GM12865 (cell line): ENCODE measurements at regions not wholly inside any gene's neighbourhood (a gene's known extent, or its start where the extent isn't known, plus 50 kb on each side); places are given as distances from the start of the nearest gene placed in this dataset.

ENCODE experiments used
- DNase-seq: peaks from one replicate; pipeline ENCODE4 v3.0.0; 2010; ENCODE audit warnings: low read depth
- H3K4me3 ChIP-seq: 2 replicates; pipeline ENCODE4 v1.5.1; 2011; ENCODE audit warnings: mild to moderate bottlenecking, low read depth, low read length, control low read depth
- CTCF ChIP-seq: IDR thresholded peaks from 2 replicates; pipeline ENCODE4 v1.5.1; 2011; ENCODE audit warnings: low read length, control low read depth, low read depth, inconsistent platforms; ENCODE audit not compliant: insufficient read depth; ENCODE audit errors: missing control alignments

DNA sequence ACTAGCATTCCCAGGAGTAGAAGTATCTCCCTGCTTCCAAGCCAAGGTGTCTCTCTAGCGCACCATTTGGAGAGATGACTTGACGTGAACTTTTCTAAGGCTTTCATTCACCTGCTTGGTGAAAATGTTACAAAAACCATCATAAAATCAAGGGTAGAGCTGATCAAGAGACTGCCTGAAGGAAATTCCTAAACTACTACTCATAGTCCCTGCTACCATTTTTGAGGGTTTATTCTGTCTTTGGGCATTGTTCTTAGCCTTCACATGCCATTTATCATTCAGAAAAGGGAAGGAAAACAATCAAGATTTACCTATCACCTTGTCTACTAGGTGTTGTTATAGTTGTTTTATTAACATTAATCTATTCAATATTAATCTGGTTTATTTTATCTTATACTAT, 525.8 kb downstream of the NTRK3 start:
- TF ChIP-seq CTCF: no peak
- H3K4me3 ChIP-seq: no peak overlapping the region
- DNase-seq: no peak

GRCh38 chr15:87728998-87729397, 527.5 kb downstream of the NTRK3 start:
- no peak for DNase-seq
- TF ChIP-seq CTCF: no peak
- H3K4me3 ChIP-seq: no peak overlapping the region

GRCh38 chr15:87727073-87727472, 529.5 kb downstream of the NTRK3 start:
- TF ChIP-seq CTCF: no peak
- H3K4me3 ChIP-seq: no peak overlapping the region
- DNase-seq: no peak

- DNase-seq: no peak
- TF ChIP-seq CTCF: no peak
- no peak overlapping the region for H3K4me3 ChIP-seq
Observed at GRCh38 chr15:87724330-87724729, 532.2 kb downstream of the NTRK3 start.

DNA sequence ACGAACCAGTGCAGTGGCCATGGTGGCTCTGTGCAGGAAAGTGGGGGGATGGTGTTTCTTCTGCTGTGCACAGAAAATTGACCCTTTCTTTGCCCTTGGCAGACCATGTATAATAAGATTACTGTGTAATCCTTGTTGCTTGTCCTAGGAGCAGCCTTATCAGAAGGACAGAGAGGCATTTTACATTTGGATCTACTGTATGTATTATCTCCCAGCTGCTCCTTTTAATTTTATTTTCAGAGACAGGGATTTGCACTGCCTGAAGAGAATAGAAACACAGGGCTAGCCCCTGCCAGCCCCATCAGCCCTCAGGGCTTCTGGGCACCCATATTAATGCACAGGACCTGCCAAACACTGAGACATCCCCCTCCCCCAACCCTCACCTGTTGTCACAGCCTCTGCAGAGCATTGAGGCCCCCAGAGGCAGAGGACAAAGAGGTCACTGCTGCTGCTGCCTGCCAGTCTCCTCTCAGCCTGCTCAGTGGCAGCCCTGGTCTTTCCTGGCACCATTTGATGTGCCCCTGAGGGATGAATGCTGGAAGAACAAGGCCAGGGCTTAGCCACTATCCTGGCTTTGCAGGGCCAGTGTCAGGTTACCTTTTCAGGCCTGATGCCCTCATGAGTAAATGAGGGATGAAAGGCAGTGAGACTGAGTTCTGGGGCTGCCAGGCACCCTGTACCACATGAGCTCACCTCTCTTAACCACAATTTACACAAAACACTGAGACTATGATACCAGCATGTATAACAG, 533.4 kb downstream of the NTRK3 start:
- no peak for TF ChIP-seq CTCF

GRCh38 chr15:87720235-87720634, 536.3 kb downstream of the NTRK3 start:
- no peak overlapping the region for H3K4me3 ChIP-seq
- no peak for DNase-seq
- TF ChIP-seq CTCF: no peak

More for the DNA sequence above, 533.4 kb downstream of the NTRK3 start:
- H3K4me3 ChIP-seq: no peak overlapping the region
- no peak for DNase-seq

GRCh38 chr15:87716422-87716821, 540.1 kb downstream of the NTRK3 start:
- no peak for TF ChIP-seq CTCF
- no peak overlapping the region for H3K4me3 ChIP-seq
- no peak for DNase-seq
